ENCODE measurements at regions not wholly inside any gene's neighbourhood (a gene's known extent, or its start where the extent isn't known, plus 50 kb on each side); places are given as distances from the start of the nearest gene placed in this dataset.

DNA sequence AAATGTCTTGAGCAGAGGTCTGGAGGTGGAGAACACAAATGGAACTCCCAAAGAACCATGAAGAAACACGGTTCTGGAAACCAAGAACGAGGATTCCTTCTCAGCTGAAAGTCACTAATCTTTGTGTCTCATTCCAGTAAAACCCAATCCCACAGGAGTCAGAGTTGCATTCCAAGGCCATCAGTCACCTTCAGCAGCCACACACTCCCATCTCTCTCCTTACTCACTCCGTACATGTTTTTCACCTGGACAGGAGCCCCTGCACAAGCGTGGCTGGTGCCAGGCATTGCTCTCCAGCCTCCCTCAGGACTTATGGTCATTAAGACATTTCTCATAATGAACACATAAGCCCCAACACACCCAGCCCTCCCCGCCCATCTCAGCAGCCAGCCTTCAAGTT is 175.4 kb upstream of the SIX2 start:
- TF ChIP-seq, protein P1, sequence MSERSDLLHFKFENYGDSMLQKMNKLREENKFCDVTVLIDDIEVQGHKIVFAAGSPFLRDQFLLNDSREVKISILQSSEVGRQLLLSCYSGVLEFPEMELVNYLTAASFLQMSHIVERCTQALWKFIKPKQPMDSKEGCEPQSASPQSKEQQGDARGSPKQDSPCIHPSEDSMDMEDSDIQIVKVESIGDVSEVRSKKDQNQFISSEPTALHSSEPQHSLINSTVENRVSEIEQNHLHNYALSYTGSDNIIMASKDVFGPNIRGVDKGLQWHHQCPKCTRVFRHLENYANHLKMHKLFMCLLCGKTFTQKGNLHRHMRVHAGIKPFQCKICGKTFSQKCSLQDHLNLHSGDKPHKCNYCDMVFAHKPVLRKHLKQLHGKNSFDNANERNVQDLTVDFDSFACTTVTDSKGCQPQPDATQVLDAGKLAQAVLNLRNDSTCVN (tag by site-specific recombination; optimal IDR thresholded peaks at IDR 0.05): no peak
- no peak for TF ChIP-seq TCF7L2 (IDR thresholded peaks at IDR 0.05; ENCODE audit: borderline replicate concordance, low read depth, low read length)
